K562 (cell line): ENCODE measurements at regions not wholly inside any gene's neighbourhood (a gene's known extent, or its start where the extent isn't known, plus 50 kb on each side); places are given as distances from the start of the nearest gene placed in this dataset.

Experiments used
- ATAC-seq: fragments of 200-7000 bp; cut with Tn5 transposase; 3 replicates; pipeline ENCODE4 v1.9.1; 2020; ENCODE audit warnings: moderate library complexity
- BruUV-seq: library from RNA; stranded (reverse); fragments of 400-500 nt; replicated peaks from 2 replicates; lab custom pipeline; 2021; lab: Mats Ljungman, UMichigan
- CTCF ChIA-PET: fragments of 300-600 bp; formaldehyde crosslinking; extraction: SDS; loops from one replicate; lab custom pipeline; 2021; ENCODE audit warnings: low intra/inter-chr PET ratio; lab: Yijun Ruan, JAX
- POLR2A ChIA-PET: fragments of 300-600, 350-650 bp; sonication (Branson Sonifier 250); formaldehyde crosslinking; extraction: SDS; loops from one replicate; lab custom pipeline; 2021; ENCODE audit warnings: antibody characterized with exemption, inconsistent platforms; lab: Yijun Ruan, JAX
- DNase-seq, 4 experiments: peaks; one replicate each; pipeline versions ENCODE4 v3.0.0 to v3.0.0-alpha.2; 2011 to 2018; ENCODE audit warnings: low spot score in 3 of 4, mixed read lengths in 3 of 4; ENCODE audit errors: extremely low read depth in 1 of 4
- FAIRE-seq: peaks from 2 replicates; lab custom pipeline; 2011; peaks lifted over from hg19 to GRCh38; lab: Jason Lieb, UNC
- H2AFZ ChIP-seq: 2 replicates; pipeline ENCODE4 v1.6.0; 2011; ENCODE audit warnings: low read depth, low read length, control low read depth, inconsistent platforms
- H3K27ac ChIP-seq: fragments of 200-600 bp; 3 replicates; pipeline ENCODE4 v1.8.0; 2011; ENCODE audit warnings: low read depth, mild to moderate bottlenecking, control low read depth, inconsistent platforms, low read length, moderate library complexity, mixed read lengths; ENCODE audit errors: extremely low read depth
- H3K27me3 ChIP-seq, 2 experiments: fragments of 300-600 bp in 1 of 2; 2 replicates in 1 of 2; 3 replicates in 1 of 2; pipeline versions ENCODE4 v1.6.0 to v1.8.0; 2011; ENCODE audit warnings: inconsistent platforms in 2 of 2, low read length in 2 of 2, mild to moderate bottlenecking in 1 of 2, mixed read lengths in 1 of 2, moderate library complexity in 1 of 2; ENCODE audit not compliant: control insufficient read depth in 2 of 2, insufficient read depth in 2 of 2
- H3K36me3 ChIP-seq: fragments of 300-600 bp; 3 replicates; pipeline ENCODE4 v1.8.0; 2011; ENCODE audit warnings: mild to moderate bottlenecking, low read length, inconsistent platforms; ENCODE audit not compliant: control insufficient read depth, insufficient read depth
- H3K4me1 ChIP-seq, 2 experiments: fragments of 200-600 bp in 1 of 2; replicated peaks in 1 of 2; 2 replicates in 1 of 2; 3 replicates in 1 of 2; pipeline versions ENCODE4 v1.5.1 to v1.8.0; 2011; ENCODE audit warnings: inconsistent platforms in 2 of 2, low read length in 2 of 2, mild to moderate bottlenecking in 1 of 2, mixed read lengths in 1 of 2, moderate library complexity in 1 of 2; ENCODE audit not compliant: control insufficient read depth in 2 of 2, insufficient read depth in 2 of 2
- H3K4me2 ChIP-seq: 2 replicates; pipeline ENCODE4 v1.6.1; 2011; ENCODE audit warnings: low read length, control low read depth, inconsistent platforms, mixed read lengths; ENCODE audit not compliant: insufficient read depth
- H3K4me3 ChIP-seq: fragments of 200-600 bp; sonication (generic), shearing (Covaris generic); 2 replicates; pipeline ENCODE4 v1.5.1; 2016; ENCODE audit warnings: control low read depth, inconsistent platforms
- H3K79me2 ChIP-seq: fragments of 200-600 bp; 3 replicates; pipeline ENCODE4 v1.8.0; 2011; ENCODE audit warnings: low read length, inconsistent platforms; ENCODE audit not compliant: control insufficient read depth, insufficient read depth
- H3K9ac ChIP-seq, 2 experiments: 2 replicates each; pipeline versions ENCODE4 v1.6.0 to v1.6.1; 2011; ENCODE audit warnings: low read depth in 2 of 2, low read length in 2 of 2, control low read depth in 1 of 2, inconsistent platforms in 1 of 2, mild to moderate bottlenecking in 1 of 2, mixed read lengths in 1 of 2; ENCODE audit not compliant: insufficient read depth in 1 of 2
- H3K9me1 ChIP-seq: one replicate; pipeline ENCODE4 v1.6.0; 2011; ENCODE audit warnings: inconsistent platforms, mild to moderate bottlenecking, low read length, moderate library complexity; ENCODE audit not compliant: control insufficient read depth, insufficient read depth
- H3K9me3 ChIP-seq: replicated peaks from 2 replicates; pipeline ENCODE4 v1.5.1; 2011; ENCODE audit warnings: low read depth, low read length, inconsistent platforms; ENCODE audit not compliant: control insufficient read depth, insufficient read depth
- H4K20me1 ChIP-seq: replicated peaks from 2 replicates; pipeline ENCODE4 v1.6.1; 2011; ENCODE audit warnings: low read length, inconsistent platforms, mixed read lengths; ENCODE audit not compliant: control insufficient read depth, insufficient read depth
- ARHGAP35 ChIP-seq: fragments of 450-650 bp; IDR thresholded peaks from 2 replicates; pipeline ENCODE4 v1.6.1; 2018; ENCODE audit not compliant: partially characterized antibody
- ARNT ChIP-seq, 2 experiments: fragments of 450-650 bp; IDR thresholded peaks; 2 replicates each; pipeline ENCODE4 v1.6.1; 2016; ENCODE audit warnings: mild to moderate bottlenecking in 1 of 2
- DIDO1 ChIP-seq: fragments of 450-650 bp; IDR thresholded peaks from 2 replicates; pipeline ENCODE4 v1.6.1; 2016; ENCODE audit warnings: low read depth, missing biosample characterization, missing genetic modification characterization
- HDAC1 ChIP-seq, 2 experiments: fragments of 450-650 bp; IDR thresholded peaks; 2 replicates each; pipeline ENCODE4 v1.6.1; 2016 to 2017; ENCODE audit warnings: inconsistent platforms in 1 of 2, mild to moderate bottlenecking in 1 of 2, moderate library complexity in 1 of 2
- RBFOX2 ChIP-seq: fragments of 200-400 bp; formaldehyde crosslinking; IDR thresholded peaks from 2 replicates; pipeline ENCODE4 v1.6.1; 2017; ENCODE audit warnings: low read depth, mild to moderate bottlenecking, low read length, moderate library complexity
- TAF9B ChIP-seq: fragments of 450-650 bp; IDR thresholded peaks from 2 replicates; pipeline ENCODE4 v1.6.1; 2018; ENCODE audit warnings: mild to moderate bottlenecking; ENCODE audit not compliant: partially characterized antibody
- ZNF12 ChIP-seq: sonication (generic); formaldehyde crosslinking; IDR thresholded peaks from 2 replicates; pipeline ENCODE4 v1.4.0; 2020; ENCODE audit warnings: mild to moderate bottlenecking, missing genetic modification reagents
- ZNF140 ChIP-seq: fragments of 250-450 bp; sonication (Bioruptor Pico); IDR thresholded peaks from 2 replicates; pipeline ENCODE4 v1.8.0; 2021; ENCODE audit warnings: moderate library complexity, mild to moderate bottlenecking, inconsistent platforms
- ZNF280A ChIP-seq: fragments of 450-650 bp; IDR thresholded peaks from 2 replicates; pipeline ENCODE4 v1.6.1; 2018; ENCODE audit warnings: mild to moderate bottlenecking, low read depth; ENCODE audit not compliant: partially characterized antibody
- ZNF354B ChIP-seq: fragments of 250-450 bp; sonication (Bioruptor Pico); IDR thresholded peaks from 2 replicates; pipeline ENCODE4 v1.4.0; 2020
- ZNF699 ChIP-seq: fragments of 250-450 bp; sonication (Bioruptor Pico); IDR thresholded peaks from 2 replicates; pipeline ENCODE4 v1.8.0; 2021; ENCODE audit warnings: mild to moderate bottlenecking, moderate library complexity; ENCODE audit not compliant: insufficient replicate concordance
- WGBS: fragments of 100-300 bp; shearing (Covaris generic); methylation state at CpG from one replicate; pipeline ENCODE4 v1.1.6; 2016; ENCODE audit warnings: low coverage, mixed read lengths; ENCODE audit not compliant: insufficient coverage; ENCODE audit errors: missing lambda C conversion rate; 5-methylcytosine and 5-hydroxymethylcytosine counted together
- in situ Hi-C: fragments of 300-500 bp; cut with MboI; formaldehyde crosslinking; loops from 4 replicates; pipeline ENCODE4 v1.15.0; 2018; ENCODE audit warnings: inconsistent platforms, mixed read lengths
- intact Hi-C: fragments of 100-400 bp; cut with micrococcal nuclease; formaldehyde crosslinking; loops from 2 replicates; pipeline ENCODE4 v1.14.2; 2022
- TF ChIP-seq, protein P1 (sequence below), 2 experiments: fragments of 450-650 bp; conservative IDR thresholded peaks; 2 replicates each; pipeline ENCODE4 v1.6.1; 2017; ENCODE audit warnings: mild to moderate bottlenecking in 2 of 2, moderate library complexity in 2 of 2
- TF ChIP-seq, protein P2 (sequence below): fragments of 250-450 bp; sonication (Bioruptor Pico); IDR thresholded peaks from 2 replicates; pipeline ENCODE4 v1.8.0; 2022; ENCODE audit warnings: inconsistent platforms
- TF ChIP-seq, protein P3 (sequence below): fragments of 450-650 bp; IDR thresholded peaks from 2 replicates; pipeline ENCODE4 v1.6.1; 2017; ENCODE audit warnings: antibody characterized with exemption, mild to moderate bottlenecking

- Histone ChIP-seq H3K9ac (no peak overlapping the region), H3K9me1 (no peaks in the 10 kb centered on the region), H4K20me1 (no peaks in the 10 kb centered on the region), H3K4me3 (no peak overlapping the region), H2AFZ (no peak overlapping the region), H3K27me3 (no peaks in the 10 kb centered on the region), H3K27ac (no peak overlapping the region), H3K4me1 (no peaks in the 10 kb centered on the region), H3K36me3 (no peaks in the 10 kb centered on the region), H3K79me2 (no peaks in the 10 kb centered on the region), H3K4me2 (no peak overlapping the region), H3K9me3 (no peaks in the 10 kb centered on the region)
- no TSS peak for BruUV-seq
- in situ Hi-C loops (no loop called here), intact Hi-C loops (no loop called here)
- FAIRE-seq (no peak), DNase-seq (no peak), ATAC-seq (no peak)
- POLR2A ChIA-PET = no interaction called here
- 0% methylated on average over 1 of the region's 1 CpG for WGBS
- CTCF ChIA-PET = no interaction called here
- TF ChIP-seq TAF9B = no peak
- TF ChIP-seq DIDO1 (tag) = no peak
- TF ChIP-seq ZNF12 = no peak
- TF ChIP-seq ZNF354B = no peak
- no peak for TF ChIP-seq ARNT (IDR thresholded peaks at IDR 0.05)
- TF ChIP-seq RBFOX2 = no peak
- no peak for TF ChIP-seq HDAC1 (IDR thresholded peaks at IDR 0.05)
- TF ChIP-seq ZNF140 (CRISPR knock-in tag) = no peak
- TF ChIP-seq, protein P1, sequence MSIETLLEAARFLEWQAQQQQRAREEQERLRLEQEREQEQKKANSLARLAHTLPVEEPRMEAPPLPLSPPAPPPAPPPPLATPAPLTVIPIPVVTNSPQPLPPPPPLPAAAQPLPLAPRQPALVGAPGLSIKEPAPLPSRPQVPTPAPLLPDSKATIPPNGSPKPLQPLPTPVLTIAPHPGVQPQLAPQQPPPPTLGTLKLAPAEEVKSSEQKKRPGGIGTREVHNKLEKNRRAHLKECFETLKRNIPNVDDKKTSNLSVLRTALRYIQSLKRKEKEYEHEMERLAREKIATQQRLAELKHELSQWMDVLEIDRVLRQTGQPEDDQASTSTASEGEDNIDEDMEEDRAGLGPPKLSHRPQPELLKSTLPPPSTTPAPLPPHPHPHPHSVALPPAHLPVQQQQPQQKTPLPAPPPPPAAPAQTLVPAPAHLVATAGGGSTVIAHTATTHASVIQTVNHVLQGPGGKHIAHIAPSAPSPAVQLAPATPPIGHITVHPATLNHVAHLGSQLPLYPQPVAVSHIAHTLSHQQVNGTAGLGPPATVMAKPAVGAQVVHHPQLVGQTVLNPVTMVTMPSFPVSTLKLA (conservative IDR thresholded peaks at IDR 0.05) = no peak
- TF ChIP-seq ZNF280A = no peak
- no peak for TF ChIP-seq ZNF699 (CRISPR knock-in tag)
- TF ChIP-seq ARHGAP35 = no peak
- TF ChIP-seq, protein P2, sequence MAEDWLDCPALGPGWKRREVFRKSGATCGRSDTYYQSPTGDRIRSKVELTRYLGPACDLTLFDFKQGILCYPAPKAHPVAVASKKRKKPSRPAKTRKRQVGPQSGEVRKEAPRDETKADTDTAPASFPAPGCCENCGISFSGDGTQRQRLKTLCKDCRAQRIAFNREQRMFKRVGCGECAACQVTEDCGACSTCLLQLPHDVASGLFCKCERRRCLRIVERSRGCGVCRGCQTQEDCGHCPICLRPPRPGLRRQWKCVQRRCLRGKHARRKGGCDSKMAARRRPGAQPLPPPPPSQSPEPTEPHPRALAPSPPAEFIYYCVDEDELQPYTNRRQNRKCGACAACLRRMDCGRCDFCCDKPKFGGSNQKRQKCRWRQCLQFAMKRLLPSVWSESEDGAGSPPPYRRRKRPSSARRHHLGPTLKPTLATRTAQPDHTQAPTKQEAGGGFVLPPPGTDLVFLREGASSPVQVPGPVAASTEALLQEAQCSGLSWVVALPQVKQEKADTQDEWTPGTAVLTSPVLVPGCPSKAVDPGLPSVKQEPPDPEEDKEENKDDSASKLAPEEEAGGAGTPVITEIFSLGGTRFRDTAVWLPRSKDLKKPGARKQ = no peak
- TF ChIP-seq, protein P3, sequence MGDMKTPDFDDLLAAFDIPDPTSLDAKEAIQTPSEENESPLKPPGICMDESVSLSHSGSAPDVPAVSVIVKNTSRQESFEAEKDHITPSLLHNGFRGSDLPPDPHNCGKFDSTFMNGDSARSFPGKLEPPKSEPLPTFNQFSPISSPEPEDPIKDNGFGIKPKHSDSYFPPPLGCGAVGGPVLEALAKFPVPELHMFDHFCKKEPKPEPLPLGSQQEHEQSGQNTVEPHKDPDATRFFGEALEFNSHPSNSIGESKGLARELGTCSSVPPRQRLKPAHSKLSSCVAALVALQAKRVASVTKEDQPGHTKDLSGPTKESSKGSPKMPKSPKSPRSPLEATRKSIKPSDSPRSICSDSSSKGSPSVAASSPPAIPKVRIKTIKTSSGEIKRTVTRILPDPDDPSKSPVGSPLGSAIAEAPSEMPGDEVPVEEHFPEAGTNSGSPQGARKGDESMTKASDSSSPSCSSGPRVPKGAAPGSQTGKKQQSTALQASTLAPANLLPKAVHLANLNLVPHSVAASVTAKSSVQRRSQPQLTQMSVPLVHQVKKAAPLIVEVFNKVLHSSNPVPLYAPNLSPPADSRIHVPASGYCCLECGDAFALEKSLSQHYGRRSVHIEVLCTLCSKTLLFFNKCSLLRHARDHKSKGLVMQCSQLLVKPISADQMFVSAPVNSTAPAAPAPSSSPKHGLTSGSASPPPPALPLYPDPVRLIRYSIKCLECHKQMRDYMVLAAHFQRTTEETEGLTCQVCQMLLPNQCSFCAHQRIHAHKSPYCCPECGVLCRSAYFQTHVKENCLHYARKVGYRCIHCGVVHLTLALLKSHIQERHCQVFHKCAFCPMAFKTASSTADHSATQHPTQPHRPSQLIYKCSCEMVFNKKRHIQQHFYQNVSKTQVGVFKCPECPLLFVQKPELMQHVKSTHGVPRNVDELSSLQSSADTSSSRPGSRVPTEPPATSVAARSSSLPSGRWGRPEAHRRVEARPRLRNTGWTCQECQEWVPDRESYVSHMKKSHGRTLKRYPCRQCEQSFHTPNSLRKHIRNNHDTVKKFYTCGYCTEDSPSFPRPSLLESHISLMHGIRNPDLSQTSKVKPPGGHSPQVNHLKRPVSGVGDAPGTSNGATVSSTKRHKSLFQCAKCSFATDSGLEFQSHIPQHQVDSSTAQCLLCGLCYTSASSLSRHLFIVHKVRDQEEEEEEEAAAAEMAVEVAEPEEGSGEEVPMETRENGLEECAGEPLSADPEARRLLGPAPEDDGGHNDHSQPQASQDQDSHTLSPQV = no peak
Measured at GRCh38 chr6:97469451-97469850, 186.4 kb upstream of the MMS22L start.
